HG02588 (cell line): ENCODE measurements at regions not wholly inside any gene's neighbourhood (a gene's known extent, or its start where the extent isn't known, plus 50 kb on each side); places are given as distances from the start of the nearest gene placed in this dataset.

Experiments used
- ATAC-seq: cut with Tn5 transposase; IDR thresholded peaks from one replicate; pipeline ENCODE4 v1.9.1; 2021; ENCODE audit warnings: mild to moderate bottlenecking, moderate library complexity; ENCODE audit not compliant: unreplicated experiment

DNA sequence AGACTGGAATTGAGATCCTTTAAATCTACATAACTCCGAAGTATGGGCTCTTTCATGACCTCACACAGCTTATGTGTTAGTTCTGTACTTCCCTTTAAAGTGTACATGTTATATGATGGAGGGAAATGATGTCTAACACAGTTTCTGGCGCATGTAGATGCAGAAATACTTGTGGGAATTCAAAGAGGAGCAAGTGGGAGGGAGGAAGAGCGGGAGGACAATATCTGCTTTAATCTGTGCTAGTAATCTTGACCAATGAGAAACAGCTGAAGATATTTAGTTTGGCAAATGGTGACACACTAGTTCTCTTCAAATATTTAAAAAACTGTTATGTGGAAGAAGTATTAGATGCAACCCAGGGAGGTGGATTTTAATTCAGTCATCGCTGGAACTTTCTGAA is 62.9 kb upstream of the PLEKHG1 start:
- ATAC-seq = no peak

DNA sequence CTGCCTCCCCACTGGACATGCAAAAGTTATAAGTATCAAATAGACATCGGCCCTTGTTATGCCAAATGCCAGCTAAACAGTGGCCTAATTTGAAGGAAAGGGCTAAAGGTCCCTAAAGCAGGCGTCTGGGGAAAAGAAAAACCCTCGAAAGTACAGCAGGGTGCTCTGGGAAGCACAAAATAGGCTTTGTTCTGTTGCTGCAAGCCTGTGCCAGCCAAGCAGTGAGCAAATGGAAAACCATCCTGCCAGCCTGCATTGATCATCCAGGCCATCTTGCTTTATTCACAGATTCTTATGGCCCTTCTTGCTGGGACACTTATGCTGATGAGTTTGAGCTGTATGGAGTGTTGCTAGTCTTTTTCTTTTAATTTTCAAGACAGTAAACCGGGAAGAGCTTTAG is 62.2 kb upstream of the PLEKHG1 start:
- no peak for ATAC-seq

DNA sequence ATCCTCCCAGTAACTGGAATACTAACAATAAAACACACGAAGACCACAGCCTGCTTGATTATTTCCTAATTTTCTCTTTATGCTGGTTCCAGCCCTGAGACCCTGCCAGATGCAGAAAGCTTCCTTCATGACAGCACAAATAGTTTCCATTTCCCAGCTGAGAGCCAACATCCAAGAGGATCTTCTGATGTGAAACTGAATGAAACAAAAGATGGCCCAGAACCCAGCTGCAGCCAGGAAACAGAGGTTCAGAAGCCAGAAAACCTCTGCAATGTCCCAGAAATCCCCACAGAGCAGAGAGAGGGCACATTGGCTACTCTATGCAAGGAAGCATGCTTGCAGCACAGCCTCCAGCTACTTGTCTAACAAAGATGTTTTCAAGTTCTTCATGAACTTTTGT is 61.8 kb upstream of the PLEKHG1 start:
- ATAC-seq = no peak

DNA sequence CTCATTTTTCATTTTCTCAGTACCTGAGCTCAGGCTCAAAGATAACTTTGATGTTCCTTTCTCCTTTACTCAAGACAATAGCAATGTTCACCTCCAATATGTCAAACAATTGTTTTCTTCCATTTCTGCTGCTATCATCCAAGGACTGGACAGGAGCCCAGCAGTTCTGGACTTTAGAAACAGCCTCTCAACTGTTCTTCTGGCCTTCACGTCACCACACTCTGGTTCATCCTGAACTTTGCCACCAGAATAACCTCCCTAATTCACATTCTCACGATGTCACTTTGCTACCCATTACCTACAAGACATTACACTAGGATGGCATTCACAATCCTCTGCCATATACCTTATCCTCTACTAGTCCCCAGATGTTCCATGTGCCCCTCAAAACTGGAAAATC is 60.6 kb upstream of the PLEKHG1 start:
- no peak for ATAC-seq

DNA sequence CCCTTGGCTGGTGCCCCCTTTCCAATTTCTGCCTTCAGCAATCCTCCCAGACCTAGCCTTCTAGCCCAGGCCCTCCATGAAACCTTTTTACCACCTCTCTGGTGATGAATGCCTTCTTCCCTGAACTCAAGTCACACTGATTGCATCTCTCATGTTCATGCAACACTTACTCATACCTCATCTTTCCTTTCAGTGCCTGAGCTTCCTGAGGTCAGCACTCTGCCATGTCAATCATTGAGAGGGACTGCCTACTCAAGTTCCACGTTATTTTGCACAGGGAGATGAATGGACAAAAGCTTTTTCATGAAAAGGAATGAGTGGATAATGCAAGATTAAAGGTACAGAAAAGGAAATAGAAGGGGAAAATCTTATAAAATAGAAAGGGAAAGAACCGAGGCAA is 60.1 kb upstream of the PLEKHG1 start:
- no peak for ATAC-seq

DNA sequence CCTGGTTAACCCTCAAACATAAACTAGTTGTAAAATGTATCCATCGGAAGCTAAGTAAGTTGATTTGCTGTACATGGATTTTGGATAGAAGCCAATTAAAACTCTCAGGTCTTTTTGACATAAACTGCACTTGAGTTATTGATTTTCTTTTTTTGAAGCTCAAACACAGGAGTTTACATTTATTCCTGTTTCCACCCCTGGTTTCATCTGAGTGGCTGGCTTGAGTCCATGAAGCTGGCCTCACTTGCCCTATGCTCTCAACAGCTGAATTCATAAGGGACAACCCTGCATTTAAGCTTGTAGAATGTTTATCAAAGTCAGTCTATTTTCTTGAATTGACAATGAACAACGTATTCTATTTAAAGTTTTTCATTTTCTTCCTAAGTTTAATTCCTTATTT is 58.1 kb upstream of the PLEKHG1 start:
- ATAC-seq = no peak

DNA sequence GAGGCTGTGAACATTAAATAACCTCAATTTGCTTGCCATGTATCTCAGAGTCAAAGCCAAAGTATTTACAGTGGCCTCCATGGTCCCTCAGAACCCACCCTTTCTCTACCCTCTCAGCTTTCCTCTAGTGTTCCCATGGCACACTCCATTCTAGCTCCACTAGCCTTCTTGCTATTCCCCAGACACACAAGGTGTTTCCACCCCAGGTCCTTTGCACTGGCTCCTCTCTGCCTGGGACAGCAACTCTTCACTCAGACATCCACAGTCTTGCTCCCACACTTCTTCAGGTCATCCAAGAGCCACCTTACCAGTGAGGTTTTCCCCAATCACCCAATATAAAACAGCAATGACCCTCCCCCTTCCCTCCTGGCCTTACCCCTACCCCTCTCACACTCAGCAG is 56.5 kb upstream of the PLEKHG1 start:
- ATAC-seq = no peak

DNA sequence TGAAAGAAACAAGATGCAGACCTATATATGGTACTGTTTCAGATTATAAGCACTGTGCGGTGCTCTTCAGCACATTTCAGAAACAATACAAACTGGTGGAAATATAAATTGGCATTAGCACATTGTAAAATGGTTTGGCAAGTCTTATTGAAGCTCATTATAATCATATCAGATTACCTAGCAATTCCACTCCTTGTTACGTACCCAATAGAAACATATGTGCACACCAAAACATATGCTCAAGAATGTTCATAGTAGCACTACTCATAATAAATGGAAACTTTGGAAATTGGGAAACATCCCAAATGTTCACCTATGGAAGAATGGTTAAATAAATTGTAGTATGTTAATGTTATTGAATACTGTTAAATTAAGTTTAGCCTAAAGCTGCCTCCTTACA is 54.9 kb upstream of the PLEKHG1 start:
- no peak for ATAC-seq

DNA sequence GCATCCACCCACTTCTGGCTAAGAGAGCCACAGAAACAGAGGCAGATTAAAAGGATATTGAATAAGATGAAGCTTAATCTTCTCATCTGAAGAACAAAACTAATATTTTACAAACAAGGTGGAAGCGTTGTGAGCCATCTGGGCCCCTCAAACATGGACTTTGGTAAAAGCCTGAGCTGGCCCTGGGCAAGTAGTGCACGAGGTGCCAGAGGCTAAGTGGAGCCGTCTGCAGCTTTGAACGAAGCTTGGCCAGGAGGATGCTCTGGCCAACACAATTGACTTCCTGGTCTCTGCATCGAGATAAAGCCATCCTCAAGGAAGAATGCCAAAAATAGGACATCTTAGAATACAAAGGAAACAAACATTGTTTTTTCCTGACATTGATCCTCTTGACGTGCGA is 53.2 kb upstream of the PLEKHG1 start:
- no peak for ATAC-seq

DNA sequence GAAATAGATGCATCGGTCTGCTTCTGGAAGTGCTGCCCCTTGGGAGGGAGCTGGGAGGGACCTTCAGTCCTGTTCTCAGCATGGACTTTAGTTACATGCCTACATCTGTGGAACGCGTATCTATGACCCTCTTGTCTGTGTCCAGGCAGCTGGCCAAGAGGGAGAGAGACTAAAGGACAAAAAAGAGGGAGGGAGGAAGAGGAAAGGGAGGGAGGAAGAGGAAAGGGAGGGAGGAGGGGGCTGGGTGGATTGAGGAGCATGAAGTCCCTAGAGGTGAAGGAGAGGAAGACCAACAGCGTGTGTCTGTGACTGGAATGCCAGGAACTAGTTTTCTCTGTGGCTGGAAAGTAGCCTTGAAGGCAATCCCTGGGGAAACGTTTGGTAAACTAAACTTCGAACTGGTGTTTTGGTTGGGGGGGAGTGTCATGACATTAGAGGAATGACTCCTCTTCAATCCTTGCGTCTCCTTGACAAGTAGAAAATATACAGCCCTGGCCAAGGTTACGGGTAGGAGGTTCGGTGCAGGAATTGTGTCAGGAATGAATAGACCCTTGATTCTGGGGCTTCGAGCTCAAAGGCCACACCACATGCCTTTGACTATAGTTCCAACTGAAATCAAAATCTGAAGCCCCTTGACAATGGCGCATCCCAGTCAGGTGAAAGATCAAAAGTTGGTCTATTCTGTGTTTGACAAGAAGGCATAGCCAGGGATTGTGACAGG is 52.0 kb upstream of the PLEKHG1 start:
- no peak for ATAC-seq

DNA sequence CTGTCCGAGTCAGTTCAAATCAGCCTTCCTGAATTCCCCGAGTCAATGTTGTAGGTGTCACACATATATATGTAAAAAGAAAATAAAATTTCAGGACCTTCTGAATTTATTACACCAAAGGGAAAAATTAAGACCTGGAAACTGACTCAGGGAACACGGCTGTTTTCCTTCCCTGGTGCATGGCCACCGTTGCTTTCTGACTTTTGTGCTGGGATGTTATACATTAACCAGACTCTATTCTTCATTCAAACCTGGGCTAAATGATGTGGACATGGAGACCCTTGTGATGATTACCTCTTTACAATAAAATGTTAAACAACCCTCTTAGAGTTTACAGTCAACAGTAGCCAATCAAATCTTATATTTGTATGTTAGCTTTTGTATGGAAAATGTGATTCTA is 51.4 kb upstream of the PLEKHG1 start:
- no peak for ATAC-seq

DNA sequence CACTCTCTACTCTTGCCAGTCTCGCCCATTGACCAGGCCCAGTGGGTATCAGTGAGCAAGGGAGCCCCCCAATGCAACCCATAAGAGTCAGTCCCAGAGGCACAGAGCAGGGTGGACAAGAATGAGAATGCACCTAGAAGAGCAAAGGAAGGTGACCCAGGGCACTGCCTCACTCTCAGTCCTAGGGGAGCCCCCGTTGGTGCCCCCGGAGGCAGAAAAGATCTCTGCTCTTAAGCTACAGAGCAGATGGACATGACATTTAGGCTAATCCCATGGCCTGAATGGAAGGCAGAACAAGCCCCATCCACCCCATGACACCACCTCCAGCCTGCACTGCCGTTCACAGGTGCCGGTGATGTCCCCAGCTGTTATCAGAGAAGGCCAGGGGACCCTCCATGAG is 50.7 kb upstream of the PLEKHG1 start:
- ATAC-seq = no peak

DNA sequence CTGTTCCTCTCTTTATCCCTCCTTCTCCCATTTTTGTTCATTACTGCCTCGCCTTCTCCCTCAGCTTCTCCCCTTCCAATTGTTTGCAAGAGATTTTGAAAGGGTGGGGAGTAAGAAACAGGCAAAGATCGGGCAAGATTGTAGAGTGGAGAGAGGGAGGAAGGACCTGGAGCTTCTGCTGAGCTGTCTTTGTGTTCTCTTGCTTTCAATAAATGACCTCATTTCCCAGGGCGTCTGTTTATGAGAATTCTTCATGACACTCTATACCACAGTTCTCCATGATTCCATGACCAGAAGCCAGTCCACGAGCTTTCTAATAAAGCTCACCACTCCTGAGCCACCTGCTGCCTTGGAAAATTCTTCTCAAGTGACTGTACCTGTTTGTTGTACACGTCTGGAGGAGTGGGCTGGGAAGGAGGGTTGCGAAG is 50.0 kb upstream of the PLEKHG1 start:
- ATAC-seq = no peak
